H1 (cell line): ENCODE measurements at regions not wholly inside any gene's neighbourhood (a gene's known extent, or its start where the extent isn't known, plus 50 kb on each side); places are given as distances from the start of the nearest gene placed in this dataset.

Experiments used
- CTCF ChIA-PET: fragments of 300-600 bp; sonication (Branson Sonifier 250); formaldehyde crosslinking; loops from one replicate; lab custom pipeline; 2021; ENCODE audit not compliant: partially characterized antibody; lab: Charles Lee
- POLR2A ChIA-PET: fragments of 300-600 bp; sonication (Branson Sonifier 250); formaldehyde crosslinking; loops from one replicate; lab custom pipeline; 2021; ENCODE audit warnings: inconsistent platforms; ENCODE audit not compliant: partially characterized antibody; lab: Charles Lee
- DNase-seq, 2 experiments: peaks; one replicate each; pipeline versions ENCODE4 v3.0.0 to v3.0.0-alpha.2; 2010 to 2022; ENCODE audit warnings: low spot score in 2 of 2, low read depth in 1 of 2, mixed read lengths in 1 of 2
- FAIRE-seq: peaks from 2 replicates; lab custom pipeline; 2011; peaks lifted over from hg19 to GRCh38; lab: Jason Lieb, UNC
- H2AFZ ChIP-seq: 2 replicates; pipeline ENCODE4 v1.8.1; 2012; ENCODE audit warnings: low read length, inconsistent platforms
- H2AK5ac ChIP-seq: 2 replicates; pipeline ENCODE4 v1.6.1; 2013; ENCODE audit warnings: low read depth, low read length
- H2BK120ac ChIP-seq: replicated peaks from 2 replicates; pipeline ENCODE3; 2013; ENCODE audit warnings: low read depth, low read length, inconsistent platforms
- H2BK12ac ChIP-seq: 2 replicates; pipeline ENCODE4 v1.6.1; 2013; ENCODE audit warnings: low read depth, low read length
- H2BK15ac ChIP-seq: 2 replicates; pipeline ENCODE4 v1.6.1; 2013; ENCODE audit warnings: low read length
- H2BK20ac ChIP-seq: 2 replicates; pipeline ENCODE4 v1.6.1; 2013; ENCODE audit warnings: low read length
- H2BK5ac ChIP-seq: 2 replicates; pipeline ENCODE4 v1.6.1; 2013; ENCODE audit warnings: low read depth, low read length
- H3K14ac ChIP-seq: 2 replicates; pipeline ENCODE4 v1.6.1; 2013; ENCODE audit warnings: inconsistent platforms; ENCODE audit not compliant: insufficient read length
- H3K18ac ChIP-seq: 2 replicates; pipeline ENCODE4 v1.6.1; 2013; ENCODE audit warnings: low read length; ENCODE audit errors: extremely low read depth
- H3K23ac ChIP-seq: 2 replicates; pipeline ENCODE4 v1.6.1; 2013; ENCODE audit warnings: inconsistent platforms; ENCODE audit not compliant: insufficient read length
- H3K23me2 ChIP-seq: 2 replicates; pipeline ENCODE4 v1.6.1; 2013; ENCODE audit warnings: low read depth, low read length
- H3K27ac ChIP-seq: 2 replicates; pipeline ENCODE4 v1.6.1; 2011; ENCODE audit warnings: low read depth, low read length, inconsistent platforms
- H3K27me3 ChIP-seq, 4 experiments: replicated peaks in 1 of 4; 1 replicate in 1 of 4; 2 replicates in 3 of 4; pipeline versions ENCODE4 v1.6.1 to v1.8.1; 2011 to 2013; ENCODE audit warnings: low read length in 3 of 4, mild to moderate bottlenecking in 3 of 4, inconsistent platforms in 2 of 4, mixed read lengths in 2 of 4, moderate library complexity in 1 of 4; ENCODE audit not compliant: control insufficient read depth in 3 of 4, insufficient read depth in 3 of 4; ENCODE audit errors: extremely low read depth in 1 of 4
- H3K36me3 ChIP-seq, 4 experiments: 2 replicates each; pipeline versions ENCODE4 v1.6.1 to v1.8.1; 2011 to 2013; ENCODE audit warnings: mild to moderate bottlenecking in 4 of 4, low read length in 3 of 4, moderate library complexity in 2 of 4, control low read depth in 1 of 4, inconsistent platforms in 1 of 4; ENCODE audit not compliant: insufficient read depth in 4 of 4, control insufficient read depth in 2 of 4
- H3K4ac ChIP-seq: replicated peaks from 2 replicates; pipeline ENCODE3; 2013; ENCODE audit warnings: low read length, low read depth, mixed read lengths, inconsistent platforms; ENCODE audit not compliant: insufficient read length
- H3K4me1 ChIP-seq, 4 experiments: replicated peaks in 1 of 4; 1 replicate in 1 of 4; 2 replicates in 3 of 4; pipeline versions ENCODE4 v1.6.1 to v1.8.1; 2011 to 2013; ENCODE audit warnings: low read length in 3 of 4, inconsistent platforms in 2 of 4, mixed read lengths in 1 of 4; ENCODE audit not compliant: insufficient read depth in 4 of 4, control insufficient read depth in 3 of 4
- H3K4me2 ChIP-seq, 2 experiments: 2 replicates each; pipeline versions ENCODE4 v1.6.1 to v1.8.1; 2011 to 2013; ENCODE audit warnings: low read depth in 2 of 2, low read length in 2 of 2, control low read depth in 1 of 2, inconsistent platforms in 1 of 2, mild to moderate bottlenecking in 1 of 2; ENCODE audit not compliant: insufficient read depth in 1 of 2
- H3K4me3 ChIP-seq, 4 experiments: fragments of 200-600, 300-600 bp in 1 of 4; sonication (generic), shearing (Covaris generic), sonication (Bioruptor Twin) in 1 of 4; 2 replicates each; pipeline versions ENCODE4 v1.5.1 to v1.8.1; 2011 to 2016; ENCODE audit warnings: low read length in 4 of 4, low read depth in 3 of 4, control low read depth in 2 of 4, inconsistent platforms in 2 of 4, mild to moderate bottlenecking in 2 of 4, mixed read lengths in 1 of 4, moderate library complexity in 1 of 4; ENCODE audit not compliant: insufficient read depth in 2 of 4; ENCODE audit errors: extremely low read depth in 1 of 4
- H3K56ac ChIP-seq: replicated peaks from 2 replicates; pipeline ENCODE3; 2013; ENCODE audit warnings: low read depth, mild to moderate bottlenecking, mixed read lengths, low read length, inconsistent platforms; ENCODE audit not compliant: insufficient read length
- H3K79me1 ChIP-seq: 2 replicates; pipeline ENCODE4 v1.6.1; 2013; ENCODE audit warnings: low read depth, low read length, control low read depth
- H3K79me2 ChIP-seq, 2 experiments: 2 replicates each; pipeline versions ENCODE4 v1.6.1 to v1.8.1; 2012 to 2013; ENCODE audit warnings: low read length in 2 of 2, mild to moderate bottlenecking in 2 of 2, inconsistent platforms in 1 of 2; ENCODE audit not compliant: insufficient read depth in 2 of 2, control insufficient read depth in 1 of 2
- H3K9ac ChIP-seq, 4 experiments: replicated peaks in 1 of 4; 1 replicate in 1 of 4; 2 replicates in 3 of 4; pipeline versions ENCODE4 v1.6.1 to v1.8.1; 2011 to 2013; ENCODE audit warnings: low read depth in 3 of 4, low read length in 3 of 4, control low read depth in 2 of 4, mild to moderate bottlenecking in 2 of 4, moderate library complexity in 2 of 4, inconsistent platforms in 1 of 4; ENCODE audit errors: extremely low read depth in 1 of 4
- H3K9me3 ChIP-seq, 2 experiments: 2 replicates each; pipeline versions ENCODE4 v1.6.1 to v1.8.1; 2012 to 2013; ENCODE audit warnings: mild to moderate bottlenecking in 2 of 2, moderate library complexity in 2 of 2, control low read depth in 1 of 2, inconsistent platforms in 1 of 2, low read depth in 1 of 2, low read length in 1 of 2, mixed read lengths in 1 of 2; ENCODE audit not compliant: insufficient read depth in 2 of 2
- H4K20me1 ChIP-seq, 2 experiments: replicated peaks in 1 of 2; 2 replicates each; pipeline versions ENCODE3 to v1.8.1; 2011 to 2013; ENCODE audit warnings: inconsistent platforms in 2 of 2, low read length in 2 of 2, mild to moderate bottlenecking in 1 of 2; ENCODE audit not compliant: insufficient read depth in 2 of 2, control insufficient read depth in 1 of 2
- H4K5ac ChIP-seq: 2 replicates; pipeline ENCODE4 v1.6.1; 2013; ENCODE audit warnings: low read length, low read depth, mixed read lengths, inconsistent platforms; ENCODE audit not compliant: insufficient read length
- H4K8ac ChIP-seq: 2 replicates; pipeline ENCODE4 v1.8.0; 2013; ENCODE audit warnings: mild to moderate bottlenecking, moderate library complexity, low read length, inconsistent platforms; ENCODE audit not compliant: insufficient read depth; ENCODE audit errors: extremely low read depth
- H4K91ac ChIP-seq: replicated peaks from 2 replicates; pipeline ENCODE3; 2013; ENCODE audit warnings: low read length, mixed read lengths, inconsistent platforms; ENCODE audit not compliant: insufficient read length
- BACH1 ChIP-seq: IDR thresholded peaks from 2 replicates; pipeline ENCODE4 v1.6.1; 2012; ENCODE audit warnings: low read length, improper control_type of control experiment
- CREB1 ChIP-seq: IDR thresholded peaks from 2 replicates; pipeline ENCODE4 v1.6.1; 2012; ENCODE audit warnings: inconsistent platforms
- CTCF ChIP-seq, 3 experiments: IDR thresholded peaks; 1 replicate in 2 of 3; 2 replicates in 1 of 3; pipeline versions ENCODE4 v1.5.1 to v1.6.1; 2011; ENCODE audit warnings: low read length in 3 of 3, mild to moderate bottlenecking in 3 of 3, inconsistent platforms in 2 of 3, low read depth in 1 of 3, moderate library complexity in 1 of 3; ENCODE audit not compliant: insufficient read depth in 1 of 3; ENCODE audit errors: control extremely low read depth in 1 of 3
- HDAC6 ChIP-seq: IDR thresholded peaks from one replicate; pipeline ENCODE4 v1.7.1; 2012; ENCODE audit warnings: low read depth, mild to moderate bottlenecking, inconsistent platforms, low read length, moderate library complexity
- POU5F1 ChIP-seq: IDR thresholded peaks from 2 replicates; pipeline ENCODE4 v1.6.1; 2011; ENCODE audit warnings: low read depth, mild to moderate bottlenecking, low read length, moderate library complexity
- SAP30 ChIP-seq: fragments of 300-600 bp; sonication (generic); IDR thresholded peaks from 2 replicates; pipeline ENCODE4 v1.7.1; 2012; ENCODE audit warnings: low read length, moderate library complexity, mild to moderate bottlenecking, inconsistent platforms; ENCODE audit not compliant: insufficient read depth, insufficient replicate concordance

- Histone ChIP-seq H3K4me3 (no peak overlapping the region), H2AFZ (no peak overlapping the region), H3K23ac (no peak overlapping the region), H3K4me2 (no peak overlapping the region), H3K18ac (no peak overlapping the region), H3K9me3 (no peaks in the 10 kb centered on the region), H2BK120ac (no peak overlapping the region), H3K23me2 (no peaks in the 10 kb centered on the region), H3K14ac (no peak overlapping the region), H2BK5ac (no peak overlapping the region), H3K79me2 (no peaks in the 10 kb centered on the region), H3K9ac (no peak overlapping the region), H3K36me3 (no peaks in the 10 kb centered on the region), H3K4ac (no peak overlapping the region), H2BK12ac (no peak overlapping the region), H3K56ac (no peak overlapping the region), H4K91ac (no peak overlapping the region), H4K20me1 (no peaks in the 10 kb centered on the region), H4K8ac (no peak overlapping the region), H2BK15ac (no peak overlapping the region), H3K79me1 (no peaks in the 10 kb centered on the region), H3K27ac (no peak overlapping the region), H2BK20ac (no peak overlapping the region), H4K5ac (no peak overlapping the region), H3K27me3 (no peaks in the 10 kb centered on the region), H2AK5ac (no peak overlapping the region), H3K4me1 (peaks cover 6 to 30% (median 20%) of the 10 kb centered on the region in 4 experiments; a peak in 6 of 7 replicates)
- TF ChIP-seq BACH1 (no peak), POU5F1 (no peak), CTCF (IDR thresholded peaks at IDR 0.05; ENCODE audit: control extremely low read depth in 1 of 3, insufficient read depth in 1 of 3, low read depth in 1 of 3, low read length in 3 of 3) (no peak), SAP30 (no peak), HDAC6 (no peak), CREB1 (no peak)
- DNase-seq, result no peak
- POLR2A ChIA-PET, result no interaction called here
- CTCF ChIA-PET, result no interaction called here
- FAIRE-seq, result no peak
Measured at GRCh38 chr5:107803728-107804127, 133.0 kb upstream of the EFNA5 start.
